H1 (cell line): ENCODE measurements at regions not wholly inside any gene's neighbourhood (a gene's known extent, or its start where the extent isn't known, plus 50 kb on each side); places are given as distances from the start of the nearest gene placed in this dataset.

Experiments used
- CREB1 ChIP-seq: IDR thresholded peaks from 2 replicates; pipeline ENCODE4 v1.6.1; 2012; ENCODE audit warnings: inconsistent platforms
- GABPA ChIP-seq: IDR thresholded peaks from 2 replicates; pipeline ENCODE4 v1.6.1; 2011; ENCODE audit warnings: mild to moderate bottlenecking, low read length, moderate library complexity, borderline replicate concordance; ENCODE audit not compliant: insufficient read depth
- JUND ChIP-seq: IDR thresholded peaks from 2 replicates; pipeline ENCODE4 v1.6.1; 2011; ENCODE audit warnings: mild to moderate bottlenecking, improper control_type of control experiment, low read length
- SIN3A ChIP-seq, 2 experiments: IDR thresholded peaks in 1 of 2; conservative IDR thresholded peaks in 1 of 2; 2 replicates each; pipeline ENCODE4 v1.6.1; 2011 to 2012; ENCODE audit warnings: low read length in 2 of 2, improper control_type of control experiment in 1 of 2, low read depth in 1 of 2, mild to moderate bottlenecking in 1 of 2
- SIRT6 ChIP-seq: IDR thresholded peaks from one replicate; pipeline ENCODE4 v1.7.1; 2012; ENCODE audit warnings: low read length, inconsistent platforms
- SIX5 ChIP-seq: IDR thresholded peaks from 2 replicates; pipeline ENCODE4 v1.6.1; 2011; ENCODE audit warnings: mild to moderate bottlenecking, low read depth, low read length
- TAF7 ChIP-seq: optimal IDR thresholded peaks from 2 replicates; pipeline ENCODE3; 2011; ENCODE audit warnings: low read depth, mild to moderate bottlenecking, inconsistent platforms, low read length, moderate library complexity, borderline replicate concordance
- ZNF274 ChIP-seq: IDR thresholded peaks from 2 replicates; pipeline ENCODE4 v1.7.0; 2012; ENCODE audit warnings: low read length, borderline replicate concordance; ENCODE audit errors: extremely low read depth
- TF ChIP-seq, protein P1 (sequence below): fragments of 300-600 bp; sonication (generic); IDR thresholded peaks from 2 replicates; pipeline ENCODE4 v1.7.1; 2012; ENCODE audit warnings: low read length, moderate library complexity, mild to moderate bottlenecking, inconsistent platforms; ENCODE audit not compliant: insufficient replicate concordance

DNA sequence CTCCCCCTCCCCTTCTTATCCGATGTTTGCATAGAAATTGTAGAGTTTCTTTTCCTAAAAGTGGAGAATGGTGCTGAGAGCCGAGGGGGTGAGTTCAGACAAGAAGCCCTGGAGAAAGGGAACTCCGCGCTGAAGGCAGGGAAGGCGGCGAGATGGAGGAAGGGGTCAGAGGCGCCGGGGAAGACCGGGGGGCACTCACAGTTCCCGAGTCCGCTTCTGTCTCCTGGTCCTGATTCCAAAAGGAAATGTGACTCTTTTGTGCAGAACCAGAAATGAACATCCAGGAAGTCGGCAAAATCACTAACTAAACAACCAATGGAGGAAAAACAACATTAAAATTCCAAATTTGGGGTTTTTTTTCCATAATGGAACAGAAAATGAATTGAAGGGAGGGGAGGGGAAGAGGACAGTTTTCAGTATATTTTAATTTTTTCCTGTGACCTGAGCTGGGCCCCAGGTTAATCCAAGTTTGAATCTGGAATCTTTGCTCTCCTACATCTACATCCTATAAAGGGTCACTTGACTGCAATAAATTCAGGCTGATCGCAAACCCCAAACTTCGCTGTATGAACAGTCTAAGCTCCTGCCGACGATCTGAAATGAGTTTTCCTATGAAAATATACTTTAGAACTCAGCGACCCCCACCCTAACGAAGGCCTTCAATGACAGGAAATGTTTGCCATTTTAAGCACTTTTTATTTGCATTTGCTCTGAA is 252.3 kb downstream of the C16orf95 start (continued):
- TF ChIP-seq, protein P1, sequence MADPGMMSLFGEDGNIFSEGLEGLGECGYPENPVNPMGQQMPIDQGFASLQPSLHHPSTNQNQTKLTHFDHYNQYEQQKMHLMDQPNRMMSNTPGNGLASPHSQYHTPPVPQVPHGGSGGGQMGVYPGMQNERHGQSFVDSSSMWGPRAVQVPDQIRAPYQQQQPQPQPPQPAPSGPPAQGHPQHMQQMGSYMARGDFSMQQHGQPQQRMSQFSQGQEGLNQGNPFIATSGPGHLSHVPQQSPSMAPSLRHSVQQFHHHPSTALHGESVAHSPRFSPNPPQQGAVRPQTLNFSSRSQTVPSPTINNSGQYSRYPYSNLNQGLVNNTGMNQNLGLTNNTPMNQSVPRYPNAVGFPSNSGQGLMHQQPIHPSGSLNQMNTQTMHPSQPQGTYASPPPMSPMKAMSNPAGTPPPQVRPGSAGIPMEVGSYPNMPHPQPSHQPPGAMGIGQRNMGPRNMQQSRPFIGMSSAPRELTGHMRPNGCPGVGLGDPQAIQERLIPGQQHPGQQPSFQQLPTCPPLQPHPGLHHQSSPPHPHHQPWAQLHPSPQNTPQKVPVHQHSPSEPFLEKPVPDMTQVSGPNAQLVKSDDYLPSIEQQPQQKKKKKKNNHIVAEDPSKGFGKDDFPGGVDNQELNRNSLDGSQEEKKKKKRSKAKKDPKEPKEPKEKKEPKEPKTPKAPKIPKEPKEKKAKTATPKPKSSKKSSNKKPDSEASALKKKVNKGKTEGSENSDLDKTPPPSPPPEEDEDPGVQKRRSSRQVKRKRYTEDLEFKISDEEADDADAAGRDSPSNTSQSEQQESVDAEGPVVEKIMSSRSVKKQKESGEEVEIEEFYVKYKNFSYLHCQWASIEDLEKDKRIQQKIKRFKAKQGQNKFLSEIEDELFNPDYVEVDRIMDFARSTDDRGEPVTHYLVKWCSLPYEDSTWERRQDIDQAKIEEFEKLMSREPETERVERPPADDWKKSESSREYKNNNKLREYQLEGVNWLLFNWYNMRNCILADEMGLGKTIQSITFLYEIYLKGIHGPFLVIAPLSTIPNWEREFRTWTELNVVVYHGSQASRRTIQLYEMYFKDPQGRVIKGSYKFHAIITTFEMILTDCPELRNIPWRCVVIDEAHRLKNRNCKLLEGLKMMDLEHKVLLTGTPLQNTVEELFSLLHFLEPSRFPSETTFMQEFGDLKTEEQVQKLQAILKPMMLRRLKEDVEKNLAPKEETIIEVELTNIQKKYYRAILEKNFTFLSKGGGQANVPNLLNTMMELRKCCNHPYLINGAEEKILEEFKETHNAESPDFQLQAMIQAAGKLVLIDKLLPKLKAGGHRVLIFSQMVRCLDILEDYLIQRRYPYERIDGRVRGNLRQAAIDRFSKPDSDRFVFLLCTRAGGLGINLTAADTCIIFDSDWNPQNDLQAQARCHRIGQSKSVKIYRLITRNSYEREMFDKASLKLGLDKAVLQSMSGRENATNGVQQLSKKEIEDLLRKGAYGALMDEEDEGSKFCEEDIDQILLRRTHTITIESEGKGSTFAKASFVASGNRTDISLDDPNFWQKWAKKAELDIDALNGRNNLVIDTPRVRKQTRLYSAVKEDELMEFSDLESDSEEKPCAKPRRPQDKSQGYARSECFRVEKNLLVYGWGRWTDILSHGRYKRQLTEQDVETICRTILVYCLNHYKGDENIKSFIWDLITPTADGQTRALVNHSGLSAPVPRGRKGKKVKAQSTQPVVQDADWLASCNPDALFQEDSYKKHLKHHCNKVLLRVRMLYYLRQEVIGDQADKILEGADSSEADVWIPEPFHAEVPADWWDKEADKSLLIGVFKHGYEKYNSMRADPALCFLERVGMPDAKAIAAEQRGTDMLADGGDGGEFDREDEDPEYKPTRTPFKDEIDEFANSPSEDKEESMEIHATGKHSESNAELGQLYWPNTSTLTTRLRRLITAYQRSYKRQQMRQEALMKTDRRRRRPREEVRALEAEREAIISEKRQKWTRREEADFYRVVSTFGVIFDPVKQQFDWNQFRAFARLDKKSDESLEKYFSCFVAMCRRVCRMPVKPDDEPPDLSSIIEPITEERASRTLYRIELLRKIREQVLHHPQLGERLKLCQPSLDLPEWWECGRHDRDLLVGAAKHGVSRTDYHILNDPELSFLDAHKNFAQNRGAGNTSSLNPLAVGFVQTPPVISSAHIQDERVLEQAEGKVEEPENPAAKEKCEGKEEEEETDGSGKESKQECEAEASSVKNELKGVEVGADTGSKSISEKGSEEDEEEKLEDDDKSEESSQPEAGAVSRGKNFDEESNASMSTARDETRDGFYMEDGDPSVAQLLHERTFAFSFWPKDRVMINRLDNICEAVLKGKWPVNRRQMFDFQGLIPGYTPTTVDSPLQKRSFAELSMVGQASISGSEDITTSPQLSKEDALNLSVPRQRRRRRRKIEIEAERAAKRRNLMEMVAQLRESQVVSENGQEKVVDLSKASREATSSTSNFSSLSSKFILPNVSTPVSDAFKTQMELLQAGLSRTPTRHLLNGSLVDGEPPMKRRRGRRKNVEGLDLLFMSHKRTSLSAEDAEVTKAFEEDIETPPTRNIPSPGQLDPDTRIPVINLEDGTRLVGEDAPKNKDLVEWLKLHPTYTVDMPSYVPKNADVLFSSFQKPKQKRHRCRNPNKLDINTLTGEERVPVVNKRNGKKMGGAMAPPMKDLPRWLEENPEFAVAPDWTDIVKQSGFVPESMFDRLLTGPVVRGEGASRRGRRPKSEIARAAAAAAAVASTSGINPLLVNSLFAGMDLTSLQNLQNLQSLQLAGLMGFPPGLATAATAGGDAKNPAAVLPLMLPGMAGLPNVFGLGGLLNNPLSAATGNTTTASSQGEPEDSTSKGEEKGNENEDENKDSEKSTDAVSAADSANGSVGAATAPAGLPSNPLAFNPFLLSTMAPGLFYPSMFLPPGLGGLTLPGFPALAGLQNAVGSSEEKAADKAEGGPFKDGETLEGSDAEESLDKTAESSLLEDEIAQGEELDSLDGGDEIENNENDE = no peak
- TF ChIP-seq SIX5 (no peak), ZNF274 (no peak), SIN3A (conservative IDR thresholded peaks at IDR 0.05 in 1 of 2, IDR thresholded peaks at IDR 0.05 in 1 of 2; ENCODE audit: low read depth in 1 of 2, low read length in 2 of 2) (no peak), SIRT6 (no peak), TAF7 (no peak), GABPA (no peak), CREB1 (no peak), JUND (no peak)
